ENCODE measurements at regions not wholly inside any gene's neighbourhood (a gene's known extent, or its start where the extent isn't known, plus 50 kb on each side); places are given as distances from the start of the nearest gene placed in this dataset.
"Not testable (repeated sequence)": the region's sequence is repeated elsewhere in the genome, so short reads cannot be mapped to it uniquely, and the experiment has no call there.

GRCh38 chr1:148679050-148679786, 69.4 kb upstream of the NUDT4B start:
- TF ChIP-seq CTCF (IDR thresholded peaks at IDR 0.05): not testable (repeated sequence)
- TF ChIP-seq POLR2A (IDR thresholded peaks at IDR 0.05): peak in 2 of 3 donors; percentile 75 to 82
